Caco-2 (cell line): ENCODE measurements at regions not wholly inside any gene's neighbourhood (a gene's known extent, or its start where the extent isn't known, plus 50 kb on each side); places are given as distances from the start of the nearest gene placed in this dataset.
"Not testable (repeated sequence)": the region's sequence is repeated elsewhere in the genome, so short reads cannot be mapped to it uniquely, and the experiment has no call there.

Source experiments
- BruUV-seq: library from RNA; stranded (reverse); fragments of 400-500 nt; replicated peaks from 2 replicates; lab custom pipeline; 2021; lab: Mats Ljungman, UMichigan
- CTCF ChIA-PET: fragments of 300-600 bp; sonication (Branson Sonifier 250); formaldehyde crosslinking; loops from one replicate; lab custom pipeline; 2022; ENCODE audit warnings: antibody characterized with exemption; lab: Charles Lee
- POLR2A ChIA-PET: fragments of 300-600 bp; sonication (Branson Sonifier 250); formaldehyde crosslinking; loops from one replicate; lab custom pipeline; 2022; ENCODE audit warnings: antibody characterized with exemption; lab: Charles Lee
- DNase-seq, 2 experiments: peaks; one replicate each; pipeline versions ENCODE4 v3.0.0 to v3.0.0-alpha.2; 2020 to 2022
- H3K27me3 ChIP-seq: replicated peaks from 2 replicates; pipeline ENCODE4 v1.6.0; 2011; ENCODE audit warnings: low read length; ENCODE audit not compliant: control insufficient read depth, insufficient read depth
- H3K36me3 ChIP-seq: 2 replicates; pipeline ENCODE4 v1.5.1; 2011; ENCODE audit warnings: low read length; ENCODE audit not compliant: control insufficient read depth, insufficient read depth
- H3K4me1 ChIP-seq: fragments of 250-450 bp; sonication (Bioruptor Pico); 2 replicates; pipeline ENCODE4 v1.5.1; 2020; ENCODE audit warnings: mild to moderate bottlenecking
- H3K4me3 ChIP-seq: 2 replicates; pipeline ENCODE4 v1.5.1; 2011; ENCODE audit warnings: low read depth, mild to moderate bottlenecking, control low read depth, low read length
- H3K9me3 ChIP-seq: fragments of 250-450 bp; sonication (Bioruptor Pico); 2 replicates; pipeline ENCODE4 v1.5.1; 2020; ENCODE audit warnings: mild to moderate bottlenecking, moderate library complexity
- H3K27ac Mint-ChIP-seq: one replicate; pipeline ENCODE4 v1.8.0; 2022; ENCODE audit warnings: mixed read lengths; ENCODE audit not compliant: unreplicated experiment
- H3K27me3 Mint-ChIP-seq: one replicate; pipeline ENCODE4 v1.8.0; 2022; ENCODE audit warnings: mixed read lengths; ENCODE audit not compliant: insufficient read depth, unreplicated experiment
- H3K36me3 Mint-ChIP-seq: one replicate; pipeline ENCODE4 v1.8.0; 2022; ENCODE audit warnings: mild to moderate bottlenecking, mixed read lengths; ENCODE audit not compliant: insufficient read depth, unreplicated experiment
- H3K4me1 Mint-ChIP-seq: one replicate; pipeline ENCODE4 v1.8.0; 2022; ENCODE audit warnings: low read depth, mixed read lengths; ENCODE audit not compliant: unreplicated experiment
- H3K4me3 Mint-ChIP-seq: one replicate; pipeline ENCODE4 v1.8.0; 2022; ENCODE audit warnings: mild to moderate bottlenecking, moderate library complexity, mixed read lengths; ENCODE audit not compliant: unreplicated experiment
- H3K9me3 Mint-ChIP-seq: one replicate; pipeline ENCODE4 v1.8.0; 2022; ENCODE audit warnings: mixed read lengths; ENCODE audit not compliant: unreplicated experiment
- intact Hi-C: fragments of 100-400 bp; cut with micrococcal nuclease; formaldehyde crosslinking; loops from one replicate; pipeline ENCODE4 v1.10.0; 2022; ENCODE audit not compliant: unreplicated experiment
- TF ChIP-seq, protein P1 (sequence below), 2 experiments: fragments of 200-600 bp in 1 of 2; IDR thresholded peaks; 1 replicate in 1 of 2; 2 replicates in 1 of 2; pipeline versions ENCODE4 v1.5.1 to v1.8.0; 2011 to 2022; ENCODE audit warnings: antibody characterized with exemption in 1 of 2, control low read depth in 1 of 2, inconsistent platforms in 1 of 2, low read depth in 1 of 2, low read length in 1 of 2, mild to moderate bottlenecking in 1 of 2, moderate library complexity in 1 of 2; ENCODE audit not compliant: insufficient read depth in 1 of 2, severe bottlenecking in 1 of 2, unreplicated experiment in 1 of 2

DNA sequence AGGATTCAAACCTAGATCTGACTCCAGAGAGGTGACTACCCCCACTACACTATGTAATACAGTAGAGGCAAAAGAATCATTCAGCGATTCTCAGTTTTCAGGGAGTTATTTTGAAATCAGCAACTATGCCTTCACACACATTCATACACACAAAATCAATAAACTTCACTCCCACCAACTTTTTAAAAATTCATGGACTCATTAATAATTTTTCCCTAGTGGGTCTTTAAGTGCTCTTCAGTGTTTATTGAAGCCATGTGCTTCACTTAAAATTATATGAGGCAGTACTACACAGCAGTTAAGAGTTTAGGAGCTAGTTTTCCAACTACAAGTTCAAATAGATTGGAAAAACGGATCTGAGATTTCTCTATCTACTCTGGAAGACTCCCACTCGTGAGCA, 452.7 kb upstream of the ADGRB3 start:
- BruUV-seq, result no TSS peak
- no peaks in the 10 kb centered on the region for H3K27me3 Mint-ChIP-seq

DNA sequence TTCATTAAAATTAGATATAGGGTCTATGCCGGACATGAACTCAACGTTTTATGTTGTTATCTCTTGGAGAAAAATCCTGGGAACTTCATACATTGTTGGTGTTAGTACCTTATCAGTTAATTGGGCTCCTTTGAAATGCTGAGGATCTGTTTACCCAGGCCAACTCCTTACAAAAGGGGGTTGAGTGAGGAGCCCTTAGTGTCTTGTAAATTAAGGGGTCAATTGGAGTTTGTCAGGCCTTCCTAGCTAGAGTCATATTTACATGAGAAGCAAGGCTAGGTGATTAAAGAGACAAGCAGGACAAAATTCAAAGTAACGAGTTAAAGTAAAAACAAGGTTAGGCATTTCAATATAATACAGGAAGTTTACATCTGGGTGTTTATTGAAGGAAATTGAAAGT, 454.1 kb upstream of the ADGRB3 start:
- CTCF ChIA-PET, H3K36me3 ChIP-seq, H3K9me3 ChIP-seq, DNase-seq, H3K27ac Mint-ChIP-seq, H3K36me3 Mint-ChIP-seq, H3K4me3 ChIP-seq, BruUV-seq, H3K4me3 Mint-ChIP-seq, H3K27me3 ChIP-seq, H3K27me3 Mint-ChIP-seq, H3K4me1 ChIP-seq, POLR2A ChIA-PET, intact Hi-C loops: not testable (repeated sequence)
- peaks cover 11% of the 10 kb centered on the region for H3K4me1 Mint-ChIP-seq
- peaks cover 16% of the 10 kb centered on the region for H3K9me3 Mint-ChIP-seq

More for the DNA sequence above, 452.7 kb upstream of the ADGRB3 start:
- H3K9me3 Mint-ChIP-seq, result peaks cover 16% of the 10 kb centered on the region
- Histone ChIP-seq H3K27me3 (no peaks in the 10 kb centered on the region), H3K4me3 (no peak overlapping the region), H3K9me3 (peaks cover 4% of the 10 kb centered on the region; the same call in 1 of the 2 replicates), H3K4me1 (no peaks in the 10 kb centered on the region), H3K36me3 (no peaks in the 10 kb centered on the region)
- no peak overlapping the region for H3K4me3 Mint-ChIP-seq
- DNase-seq, result no peak
- no peaks in the 10 kb centered on the region for H3K36me3 Mint-ChIP-seq
- ChIA-PET CTCF (no interaction called here), POLR2A (no interaction called here)
- peaks cover 11% of the 10 kb centered on the region for H3K4me1 Mint-ChIP-seq
- TF ChIP-seq, protein P1, sequence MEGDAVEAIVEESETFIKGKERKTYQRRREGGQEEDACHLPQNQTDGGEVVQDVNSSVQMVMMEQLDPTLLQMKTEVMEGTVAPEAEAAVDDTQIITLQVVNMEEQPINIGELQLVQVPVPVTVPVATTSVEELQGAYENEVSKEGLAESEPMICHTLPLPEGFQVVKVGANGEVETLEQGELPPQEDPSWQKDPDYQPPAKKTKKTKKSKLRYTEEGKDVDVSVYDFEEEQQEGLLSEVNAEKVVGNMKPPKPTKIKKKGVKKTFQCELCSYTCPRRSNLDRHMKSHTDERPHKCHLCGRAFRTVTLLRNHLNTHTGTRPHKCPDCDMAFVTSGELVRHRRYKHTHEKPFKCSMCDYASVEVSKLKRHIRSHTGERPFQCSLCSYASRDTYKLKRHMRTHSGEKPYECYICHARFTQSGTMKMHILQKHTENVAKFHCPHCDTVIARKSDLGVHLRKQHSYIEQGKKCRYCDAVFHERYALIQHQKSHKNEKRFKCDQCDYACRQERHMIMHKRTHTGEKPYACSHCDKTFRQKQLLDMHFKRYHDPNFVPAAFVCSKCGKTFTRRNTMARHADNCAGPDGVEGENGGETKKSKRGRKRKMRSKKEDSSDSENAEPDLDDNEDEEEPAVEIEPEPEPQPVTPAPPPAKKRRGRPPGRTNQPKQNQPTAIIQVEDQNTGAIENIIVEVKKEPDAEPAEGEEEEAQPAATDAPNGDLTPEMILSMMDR (IDR thresholded peaks at IDR 0.05; ENCODE audit: insufficient read depth in 1 of 2, low read depth in 1 of 2, low read length in 1 of 2, severe bottlenecking in 1 of 2, unreplicated experiment in 1 of 2), result no peak
- H3K27ac Mint-ChIP-seq, result no peak overlapping the region
- intact Hi-C loops, result no loop called here

DNA sequence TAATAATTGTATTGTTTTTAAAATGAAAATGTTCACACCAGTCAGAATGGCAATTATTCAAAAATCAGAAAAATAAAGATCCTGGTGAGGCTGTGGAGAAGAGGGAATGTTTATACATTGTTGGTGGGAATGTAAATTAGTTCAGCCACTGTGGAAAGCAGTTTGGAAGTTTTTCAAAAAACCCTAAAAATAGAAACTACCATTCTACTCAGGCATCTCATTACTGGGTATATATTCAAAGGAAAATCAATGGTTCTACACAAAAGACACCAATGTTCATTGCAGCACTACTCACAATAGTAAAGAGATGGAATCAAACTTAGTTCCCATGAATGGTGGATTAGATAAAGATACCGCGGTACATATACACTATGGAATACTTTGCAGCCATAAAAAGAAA, 461.5 kb upstream of the ADGRB3 start:
- H3K4me1 ChIP-seq, result no peaks in the 10 kb centered on the region
- no peaks in the 10 kb centered on the region for H3K9me3 ChIP-seq
- ChIA-PET POLR2A (no interaction called here), CTCF (no interaction called here)
- no peaks in the 10 kb centered on the region for H3K27me3 ChIP-seq
- no peak for DNase-seq
- H3K4me3 ChIP-seq, result no peak overlapping the region
- no peak overlapping the region for H3K27ac Mint-ChIP-seq
- H3K4me1 Mint-ChIP-seq, result no peaks in the 10 kb centered on the region
- no peaks in the 10 kb centered on the region for H3K36me3 Mint-ChIP-seq
- no peaks in the 10 kb centered on the region for H3K36me3 ChIP-seq
- H3K9me3 Mint-ChIP-seq, result peaks cover 6% of the 10 kb centered on the region
- intact Hi-C loops, result no loop called here
- BruUV-seq, result no TSS peak
- H3K27me3 Mint-ChIP-seq, result peaks cover under 1% of the 10 kb centered on the region
- H3K4me3 Mint-ChIP-seq, result no peak overlapping the region
- TF ChIP-seq, protein P1 (IDR thresholded peaks at IDR 0.05; ENCODE audit: insufficient read depth in 1 of 2, low read depth in 1 of 2, low read length in 1 of 2, severe bottlenecking in 1 of 2, unreplicated experiment in 1 of 2), result no peak

- no peaks in the 10 kb centered on the region for H3K27me3 ChIP-seq
- peaks cover 3% of the 10 kb centered on the region for H3K27me3 Mint-ChIP-seq
- no peaks in the 10 kb centered on the region for H3K36me3 ChIP-seq
- DNase-seq, result no peak
- BruUV-seq, result no TSS peak
- POLR2A ChIA-PET, result no interaction called here
- no peak overlapping the region for H3K4me3 ChIP-seq
- CTCF ChIA-PET, result no interaction called here
- H3K36me3 Mint-ChIP-seq, result no peaks in the 10 kb centered on the region
- intact Hi-C loops, result no loop called here
- H3K9me3 Mint-ChIP-seq, result no peaks in the 10 kb centered on the region
- H3K4me1 Mint-ChIP-seq, result no peaks in the 10 kb centered on the region
- H3K27ac Mint-ChIP-seq, result no peak overlapping the region
- TF ChIP-seq, protein P1 (IDR thresholded peaks at IDR 0.05; ENCODE audit: insufficient read depth in 1 of 2, low read depth in 1 of 2, low read length in 1 of 2, severe bottlenecking in 1 of 2, unreplicated experiment in 1 of 2), result no peak
- no peak overlapping the region for H3K4me3 Mint-ChIP-seq
- 0 out of 2 replicates have a peak, but pooled peaks cover 6% of the 10 kb centered on the region for H3K4me1 ChIP-seq
- H3K9me3 ChIP-seq, result no peaks in the 10 kb centered on the region
These were observed 465.2 kb upstream of the ADGRB3 start for GRCh38 chr6:68169922-68170321.
